ENCODE measurements at regions not wholly inside any gene's neighbourhood (a gene's known extent, or its start where the extent isn't known, plus 50 kb on each side); places are given as distances from the start of the nearest gene placed in this dataset.

- TF ChIP-seq, protein P1, sequence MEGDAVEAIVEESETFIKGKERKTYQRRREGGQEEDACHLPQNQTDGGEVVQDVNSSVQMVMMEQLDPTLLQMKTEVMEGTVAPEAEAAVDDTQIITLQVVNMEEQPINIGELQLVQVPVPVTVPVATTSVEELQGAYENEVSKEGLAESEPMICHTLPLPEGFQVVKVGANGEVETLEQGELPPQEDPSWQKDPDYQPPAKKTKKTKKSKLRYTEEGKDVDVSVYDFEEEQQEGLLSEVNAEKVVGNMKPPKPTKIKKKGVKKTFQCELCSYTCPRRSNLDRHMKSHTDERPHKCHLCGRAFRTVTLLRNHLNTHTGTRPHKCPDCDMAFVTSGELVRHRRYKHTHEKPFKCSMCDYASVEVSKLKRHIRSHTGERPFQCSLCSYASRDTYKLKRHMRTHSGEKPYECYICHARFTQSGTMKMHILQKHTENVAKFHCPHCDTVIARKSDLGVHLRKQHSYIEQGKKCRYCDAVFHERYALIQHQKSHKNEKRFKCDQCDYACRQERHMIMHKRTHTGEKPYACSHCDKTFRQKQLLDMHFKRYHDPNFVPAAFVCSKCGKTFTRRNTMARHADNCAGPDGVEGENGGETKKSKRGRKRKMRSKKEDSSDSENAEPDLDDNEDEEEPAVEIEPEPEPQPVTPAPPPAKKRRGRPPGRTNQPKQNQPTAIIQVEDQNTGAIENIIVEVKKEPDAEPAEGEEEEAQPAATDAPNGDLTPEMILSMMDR (IDR thresholded peaks at IDR 0.05), result no peak
- no peak for TF ChIP-seq POLR2A (IDR thresholded peaks at IDR 0.05)
Measured at GRCh38 chr18:68583685-68584084, 131.2 kb downstream of the TMX3 start.
